ENCODE measurements at regions not wholly inside any gene's neighbourhood (a gene's known extent, or its start where the extent isn't known, plus 50 kb on each side); places are given as distances from the start of the nearest gene placed in this dataset.
"Not testable (repeated sequence)": the region's sequence is repeated elsewhere in the genome, so short reads cannot be mapped to it uniquely, and the experiment has no call there.

GRCh38 chr9:29245351-29245750 lies 1672.1 kb upstream of the C9orf72 start:
- Histone ChIP-seq H4K20me1 (ENCODE audit: insufficient read depth) (no peaks in the 10 kb centered on the region), H3K79me2 (ENCODE audit: low read depth) (no peaks in the 10 kb centered on the region), H3K4me2 (no peak overlapping the region), H3F3A (ENCODE audit: insufficient read depth, low read depth) (no peaks in the 10 kb centered on the region), H3K4me1 (replicated peaks; ENCODE audit: insufficient read depth) (no peaks in the 10 kb centered on the region), H3K9me2 (ENCODE audit: insufficient read depth) (no peaks in the 10 kb centered on the region), H2AFZ (no peak overlapping the region), H3K27ac (no peak overlapping the region), H3K27me3 (ENCODE audit: insufficient read depth, low read depth) (no peaks in the 10 kb centered on the region), H3K4me3 (no peak overlapping the region), H3K36me3 (ENCODE audit: low read depth) (no peaks in the 10 kb centered on the region), H3K9me3 (ENCODE audit: insufficient read depth, low read depth) (no peaks in the 10 kb centered on the region)
- TF ChIP-seq CTCF (conservative IDR thresholded peaks at IDR 0.05) (no peak), EZH2 (IDR thresholded peaks at IDR 0.05; ENCODE audit: low read depth) (no peak)
- ChIA-PET CTCF (no interaction called here), POLR2A (ENCODE audit: unreplicated experiment) (no interaction called here)
- BruUV-seq (replicated peaks), result no TSS peak
- DNase-seq, result no peak
- intact Hi-C loops (cut with micrococcal nuclease; ENCODE audit: unreplicated experiment), result no loop called here

- H3K36me3 ChIP-seq (ENCODE audit: low read depth); H3K27me3 ChIP-seq (ENCODE audit: insufficient read depth, low read depth); H4K20me1 ChIP-seq (ENCODE audit: insufficient read depth); H3K4me2 ChIP-seq; H3K4me3 ChIP-seq; H3K27ac ChIP-seq; H3K79me2 ChIP-seq (ENCODE audit: low read depth); POLR2A ChIA-PET (ENCODE audit: unreplicated experiment); H3F3A ChIP-seq (ENCODE audit: insufficient read depth, low read depth); H2AFZ ChIP-seq; DNase-seq; H3K9me3 ChIP-seq (ENCODE audit: insufficient read depth, low read depth); intact Hi-C loops (cut with micrococcal nuclease; ENCODE audit: unreplicated experiment); H3K9me2 ChIP-seq (ENCODE audit: insufficient read depth); H3K4me1 ChIP-seq (replicated peaks; ENCODE audit: insufficient read depth); BruUV-seq (replicated peaks); CTCF ChIA-PET: not testable (repeated sequence)
Measured at GRCh38 chr9:29270400-29270799, 1697.1 kb upstream of the C9orf72 start.

- DNase-seq, result no peak
- Histone ChIP-seq H3K79me2 (ENCODE audit: low read depth) (no peaks in the 10 kb centered on the region), H3K9me2 (ENCODE audit: insufficient read depth) (no peaks in the 10 kb centered on the region), H2AFZ (no peak overlapping the region), H3K4me2 (no peak overlapping the region), H3K27ac (no peak overlapping the region), H3K4me1 (replicated peaks; ENCODE audit: insufficient read depth) (no peaks in the 10 kb centered on the region), H3K9me3 (ENCODE audit: insufficient read depth, low read depth) (no peaks in the 10 kb centered on the region), H3K4me3 (no peak overlapping the region), H4K20me1 (ENCODE audit: insufficient read depth) (no peaks in the 10 kb centered on the region), H3K27me3 (ENCODE audit: insufficient read depth, low read depth) (no peaks in the 10 kb centered on the region), H3K36me3 (ENCODE audit: low read depth) (no peaks in the 10 kb centered on the region), H3F3A (ENCODE audit: insufficient read depth, low read depth) (no peaks in the 10 kb centered on the region)
- intact Hi-C loops (cut with micrococcal nuclease; ENCODE audit: unreplicated experiment), result no loop called here
- TF ChIP-seq EZH2 (IDR thresholded peaks at IDR 0.05; ENCODE audit: low read depth), result no peak
- no peak for TF ChIP-seq CTCF (conservative IDR thresholded peaks at IDR 0.05)
- ChIA-PET POLR2A (ENCODE audit: unreplicated experiment) (no interaction called here), CTCF (no interaction called here)
- no TSS peak for BruUV-seq (replicated peaks)
Measured at GRCh38 chr9:29282121-29282520, 1708.8 kb upstream of the C9orf72 start.

GRCh38 chr9:29285818-29286217 lies 1712.5 kb upstream of the C9orf72 start:
- H3K4me1 ChIP-seq (replicated peaks; ENCODE audit: insufficient read depth), result no peaks in the 10 kb centered on the region
- H3K36me3 ChIP-seq (ENCODE audit: low read depth), result no peaks in the 10 kb centered on the region
- H3K4me3 ChIP-seq, result no peak overlapping the region
- H3K9me3 ChIP-seq (ENCODE audit: insufficient read depth, low read depth), result no peaks in the 10 kb centered on the region
- intact Hi-C loops (cut with micrococcal nuclease; ENCODE audit: unreplicated experiment), result no loop called here
- no peak overlapping the region for H3K4me2 ChIP-seq
- DNase-seq, result no peak
- no TSS peak for BruUV-seq (replicated peaks)
- ChIA-PET POLR2A (ENCODE audit: unreplicated experiment) (no interaction called here), CTCF (no interaction called here)
- H3K79me2 ChIP-seq (ENCODE audit: low read depth), result no peaks in the 10 kb centered on the region
- H4K20me1 ChIP-seq (ENCODE audit: insufficient read depth), result no peaks in the 10 kb centered on the region
- no peak overlapping the region for H2AFZ ChIP-seq
- no peaks in the 10 kb centered on the region for H3F3A ChIP-seq (ENCODE audit: insufficient read depth, low read depth)
- no peak overlapping the region for H3K27ac ChIP-seq
- no peaks in the 10 kb centered on the region for H3K9me2 ChIP-seq (ENCODE audit: insufficient read depth)
- TF ChIP-seq EZH2 (IDR thresholded peaks at IDR 0.05; ENCODE audit: low read depth) (no peak), CTCF (conservative IDR thresholded peaks at IDR 0.05) (no peak)
- no peaks in the 10 kb centered on the region for H3K27me3 ChIP-seq (ENCODE audit: insufficient read depth, low read depth)

All from PC-9 (cell line).